SK-N-DZ (cell line): ENCODE measurements at regions not wholly inside any gene's neighbourhood (a gene's known extent, or its start where the extent isn't known, plus 50 kb on each side); places are given as distances from the start of the nearest gene placed in this dataset.
"Not testable (repeated sequence)": the region's sequence is repeated elsewhere in the genome, so short reads cannot be mapped to it uniquely, and the experiment has no call there.

Experiments used
- DNase-seq: peaks from one replicate; pipeline ENCODE4 v3.0.0-alpha.2; 2015; ENCODE audit warnings: low spot score

- no peak for DNase-seq
These were observed 129.1 kb upstream of the MMADHC start for GRCh38 chr2:149716687-149717086.

GRCh38 chr2:149715894-149716293 is 128.3 kb upstream of the MMADHC start:
- DNase-seq, result no peak

GRCh38 chr2:149715005-149715592 is 127.5 kb upstream of the MMADHC start:
- DNase-seq, result peak; percentile 52

- no peak for DNase-seq
These were observed 122.1 kb upstream of the MMADHC start for GRCh38 chr2:149709496-149710263.

- no peak for DNase-seq
These were observed 115.7 kb upstream of the MMADHC start for GRCh38 chr2:149703281-149703680.

GRCh38 chr2:149702571-149702970 is 115.0 kb upstream of the MMADHC start:
- DNase-seq, result no peak

- no peak for DNase-seq
These were observed 113.7 kb upstream of the MMADHC start for GRCh38 chr2:149701241-149701640.

GRCh38 chr2:149692961-149693396 is 105.4 kb upstream of the MMADHC start:
- no peak for DNase-seq

GRCh38 chr2:149690825-149691224 is 103.2 kb upstream of the MMADHC start:
- no peak for DNase-seq

GRCh38 chr2:149687052-149687427 is 99.5 kb upstream of the MMADHC start:
- peak; percentile 79 for DNase-seq

- DNase-seq, result peak; percentile 94
These were observed 98.8 kb upstream of the MMADHC start for GRCh38 chr2:149686136-149687051.

GRCh38 chr2:149685401-149685800 is 97.8 kb upstream of the MMADHC start:
- DNase-seq, result not testable (repeated sequence)

- no peak for DNase-seq
These were observed 91.7 kb upstream of the MMADHC start for GRCh38 chr2:149679286-149679685.

- no peak for DNase-seq
These were observed 89.8 kb upstream of the MMADHC start for GRCh38 chr2:149677416-149677815.

GRCh38 chr2:149670086-149670485 is 82.5 kb upstream of the MMADHC start:
- DNase-seq, result no peak

GRCh38 chr2:149666809-149667320 is 79.3 kb upstream of the MMADHC start:
- no peak for DNase-seq

- DNase-seq, result no peak
These were observed 77.3 kb upstream of the MMADHC start for GRCh38 chr2:149664896-149665295.

- DNase-seq, result no peak
These were observed 75.0 kb upstream of the MMADHC start for GRCh38 chr2:149662556-149662955.

- DNase-seq, result no peak
These were observed 74.3 kb upstream of the MMADHC start for GRCh38 chr2:149661844-149662243.

- no peak for DNase-seq
These were observed 71.0 kb upstream of the MMADHC start for GRCh38 chr2:149658553-149658952.

GRCh38 chr2:149657401-149658040 is 69.9 kb upstream of the MMADHC start:
- no peak for DNase-seq

- no peak for DNase-seq
These were observed 69.4 kb upstream of the MMADHC start for GRCh38 chr2:149656996-149657395.
